ENCODE measurements at regions not wholly inside any gene's neighbourhood (a gene's known extent, or its start where the extent isn't known, plus 50 kb on each side); places are given as distances from the start of the nearest gene placed in this dataset.

- H3K9me3 ChIP-seq (ENCODE audit: low read length), result no peaks in the 10 kb centered on the region
- no peak overlapping the region for H2AFZ ChIP-seq (ENCODE audit: low read depth, low read length)
- no peaks in the 10 kb centered on the region for H3K36me3 ChIP-seq (ENCODE audit: insufficient read depth, low read length)
- no peak overlapping the region for H3K4me3 ChIP-seq (ENCODE audit: low read length)
- no peaks in the 10 kb centered on the region for H3K4me1 ChIP-seq (ENCODE audit: insufficient read depth, low read length)
- H3K27me3 ChIP-seq (ENCODE audit: insufficient read depth, low read length), result no peaks in the 10 kb centered on the region
Observed at GRCh38 chr7:41466760-41467384, 236.0 kb downstream of the INHBA start.

GRCh38 chr7:41465571-41465970 lies 237.3 kb downstream of the INHBA start:
- Histone ChIP-seq H3K4me1 (ENCODE audit: insufficient read depth, low read length) (no peaks in the 10 kb centered on the region), H3K27me3 (ENCODE audit: insufficient read depth, low read length) (no peaks in the 10 kb centered on the region), H2AFZ (ENCODE audit: low read depth, low read length) (no peak overlapping the region), H3K9me3 (ENCODE audit: low read length) (no peaks in the 10 kb centered on the region), H3K4me3 (ENCODE audit: low read length) (no peak overlapping the region), H3K36me3 (ENCODE audit: insufficient read depth, low read length) (no peaks in the 10 kb centered on the region)

- Histone ChIP-seq H3K4me3 (ENCODE audit: low read length) (no peak overlapping the region), H3K27me3 (ENCODE audit: insufficient read depth, low read length) (no peaks in the 10 kb centered on the region), H2AFZ (ENCODE audit: low read depth, low read length) (no peak overlapping the region)
Observed at GRCh38 chr7:41463770-41464470, 239.0 kb downstream of the INHBA start.

GRCh38 chr7:41459623-41460261 lies 243.1 kb downstream of the INHBA start:
- H3K36me3 ChIP-seq (ENCODE audit: insufficient read depth, low read length), result no peaks in the 10 kb centered on the region
- no peaks in the 10 kb centered on the region for H3K27me3 ChIP-seq (ENCODE audit: insufficient read depth, low read length)
- H3K4me1 ChIP-seq (ENCODE audit: insufficient read depth, low read length), result no peaks in the 10 kb centered on the region
- no peak overlapping the region for H2AFZ ChIP-seq (ENCODE audit: low read depth, low read length)
- H3K9me3 ChIP-seq (ENCODE audit: low read length), result no peaks in the 10 kb centered on the region
- no peak overlapping the region for H3K4me3 ChIP-seq (ENCODE audit: low read length)

More at GRCh38 chr7:41463770-41464470, 239.0 kb downstream of the INHBA start:
- Histone ChIP-seq H3K36me3 (ENCODE audit: insufficient read depth, low read length) (no peaks in the 10 kb centered on the region), H3K4me1 (ENCODE audit: insufficient read depth, low read length) (no peaks in the 10 kb centered on the region), H3K9me3 (ENCODE audit: low read length) (no peaks in the 10 kb centered on the region)

- no peaks in the 10 kb centered on the region for H3K36me3 ChIP-seq (ENCODE audit: insufficient read depth, low read length)
- no peaks in the 10 kb centered on the region for H3K27me3 ChIP-seq (ENCODE audit: insufficient read depth, low read length)
- H3K4me1 ChIP-seq (ENCODE audit: insufficient read depth, low read length), result no peaks in the 10 kb centered on the region
- H3K9me3 ChIP-seq (ENCODE audit: low read length), result no peaks in the 10 kb centered on the region
- no peak overlapping the region for H3K4me3 ChIP-seq (ENCODE audit: low read length)
- no peak overlapping the region for H2AFZ ChIP-seq (ENCODE audit: low read depth, low read length)
Observed at GRCh38 chr7:41459183-41459582, 243.7 kb downstream of the INHBA start.

GRCh38 chr7:41457832-41458437 lies 245.0 kb downstream of the INHBA start:
- no peaks in the 10 kb centered on the region for H3K4me1 ChIP-seq (ENCODE audit: insufficient read depth, low read length)
- H3K27me3 ChIP-seq (ENCODE audit: insufficient read depth, low read length), result no peaks in the 10 kb centered on the region
- no peak overlapping the region for H2AFZ ChIP-seq (ENCODE audit: low read depth, low read length)
- no peaks in the 10 kb centered on the region for H3K36me3 ChIP-seq (ENCODE audit: insufficient read depth, low read length)
- no peak overlapping the region for H3K4me3 ChIP-seq (ENCODE audit: low read length)
- no peaks in the 10 kb centered on the region for H3K9me3 ChIP-seq (ENCODE audit: low read length)

- H3K36me3 ChIP-seq (ENCODE audit: insufficient read depth, low read length), result no peaks in the 10 kb centered on the region
- no peak overlapping the region for H3K4me3 ChIP-seq (ENCODE audit: low read length)
- no peaks in the 10 kb centered on the region for H3K4me1 ChIP-seq (ENCODE audit: insufficient read depth, low read length)
- no peaks in the 10 kb centered on the region for H3K9me3 ChIP-seq (ENCODE audit: low read length)
- no peaks in the 10 kb centered on the region for H3K27me3 ChIP-seq (ENCODE audit: insufficient read depth, low read length)
- no peak overlapping the region for H2AFZ ChIP-seq (ENCODE audit: low read depth, low read length)
Observed at GRCh38 chr7:41451826-41452225, 251.1 kb downstream of the INHBA start.

- H3K36me3 ChIP-seq (ENCODE audit: insufficient read depth, low read length), result no peaks in the 10 kb centered on the region
- no peaks in the 10 kb centered on the region for H3K27me3 ChIP-seq (ENCODE audit: insufficient read depth, low read length)
- H3K9me3 ChIP-seq (ENCODE audit: low read length), result no peaks in the 10 kb centered on the region
Observed at GRCh38 chr7:41449694-41450093, 253.2 kb downstream of the INHBA start.

GRCh38 chr7:41449286-41449685 lies 253.6 kb downstream of the INHBA start:
- Histone ChIP-seq H3K4me1 (ENCODE audit: insufficient read depth, low read length) (peaks cover 16% of the 10 kb centered on the region), H2AFZ (ENCODE audit: low read depth, low read length) (no peak overlapping the region), H3K9me3 (ENCODE audit: low read length) (no peaks in the 10 kb centered on the region), H3K27me3 (ENCODE audit: insufficient read depth, low read length) (no peaks in the 10 kb centered on the region), H3K4me3 (ENCODE audit: low read length) (no peak overlapping the region), H3K36me3 (ENCODE audit: insufficient read depth, low read length) (no peaks in the 10 kb centered on the region)

More at GRCh38 chr7:41449694-41450093, 253.2 kb downstream of the INHBA start:
- no peak overlapping the region for H3K4me3 ChIP-seq (ENCODE audit: low read length)
- H3K4me1 ChIP-seq (ENCODE audit: insufficient read depth, low read length), result peaks cover 16% of the 10 kb centered on the region
- H2AFZ ChIP-seq (ENCODE audit: low read depth, low read length), result no peak overlapping the region

GRCh38 chr7:41448104-41448503 lies 254.8 kb downstream of the INHBA start:
- no peaks in the 10 kb centered on the region for H3K36me3 ChIP-seq (ENCODE audit: insufficient read depth, low read length)
- no peak overlapping the region for H2AFZ ChIP-seq (ENCODE audit: low read depth, low read length)
- H3K9me3 ChIP-seq (ENCODE audit: low read length), result no peaks in the 10 kb centered on the region
- peaks cover 16% of the 10 kb centered on the region for H3K4me1 ChIP-seq (ENCODE audit: insufficient read depth, low read length)
- H3K4me3 ChIP-seq (ENCODE audit: low read length), result no peak overlapping the region
- H3K27me3 ChIP-seq (ENCODE audit: insufficient read depth, low read length), result no peaks in the 10 kb centered on the region

GRCh38 chr7:41447450-41448042 lies 255.3 kb downstream of the INHBA start:
- H2AFZ ChIP-seq (ENCODE audit: low read depth, low read length), result no peak overlapping the region
- no peaks in the 10 kb centered on the region for H3K36me3 ChIP-seq (ENCODE audit: insufficient read depth, low read length)
- peaks cover 16% of the 10 kb centered on the region for H3K4me1 ChIP-seq (ENCODE audit: insufficient read depth, low read length)
- H3K9me3 ChIP-seq (ENCODE audit: low read length), result no peaks in the 10 kb centered on the region
- H3K27me3 ChIP-seq (ENCODE audit: insufficient read depth, low read length), result no peaks in the 10 kb centered on the region
- no peak overlapping the region for H3K4me3 ChIP-seq (ENCODE audit: low read length)

GRCh38 chr7:41446606-41447449 lies 256.1 kb downstream of the INHBA start:
- no peaks in the 10 kb centered on the region for H3K36me3 ChIP-seq (ENCODE audit: insufficient read depth, low read length)
- H3K4me1 ChIP-seq (ENCODE audit: insufficient read depth, low read length), result peaks cover 16% of the 10 kb centered on the region
- H3K27me3 ChIP-seq (ENCODE audit: insufficient read depth, low read length), result no peaks in the 10 kb centered on the region
- H2AFZ ChIP-seq (ENCODE audit: low read depth, low read length), result no peak overlapping the region
- H3K9me3 ChIP-seq (ENCODE audit: low read length), result no peaks in the 10 kb centered on the region
- H3K4me3 ChIP-seq (ENCODE audit: low read length), result no peak overlapping the region

All from neuron (in vitro differentiated cells).